ENCODE measurements at regions not wholly inside any gene's neighbourhood (a gene's known extent, or its start where the extent isn't known, plus 50 kb on each side); places are given as distances from the start of the nearest gene placed in this dataset.
A peak's percentile ranks its signal among the peaks of the same experiment; 100 is the strongest.

- Histone ChIP-seq H3K27me3 (no peaks in the 10 kb centered on the region), H3K36me3 (no peaks in the 10 kb centered on the region), H3K4me1 (no peaks in the 10 kb centered on the region), H3K9me3 (no peaks in the 10 kb centered on the region), H3K27ac (no peak overlapping the region), H3K4me3 (no peak overlapping the region)
- no peak for ATAC-seq
- intact Hi-C loops (cut with DNase I), result no loop called here
- DNase-seq, result no peak
- TF ChIP-seq CTCF (IDR thresholded peaks at IDR 0.05), result no peak
Measured at GRCh38 chr5:60343102-60343501, 356.9 kb downstream of the DEPDC1B start.

- no peak for TF ChIP-seq CTCF (IDR thresholded peaks at IDR 0.05)
- intact Hi-C loops (cut with DNase I), result no loop called here
- no peaks in the 10 kb centered on the region for H3K27me3 ChIP-seq
- ATAC-seq, result peak; percentile 65
- no peaks in the 10 kb centered on the region for H3K4me1 ChIP-seq
- H3K27ac ChIP-seq, result no peak overlapping the region
- no peaks in the 10 kb centered on the region for H3K36me3 ChIP-seq
- no peaks in the 10 kb centered on the region for H3K9me3 ChIP-seq
- H3K4me3 ChIP-seq, result no peak overlapping the region
- no peak for DNase-seq
Measured at GRCh38 chr5:60340965-60341471, 358.9 kb downstream of the DEPDC1B start.

GRCh38 chr5:60340326-60340725 lies 359.6 kb downstream of the DEPDC1B start:
- TF ChIP-seq CTCF (IDR thresholded peaks at IDR 0.05), result no peak
- ATAC-seq, result no peak

DNA sequence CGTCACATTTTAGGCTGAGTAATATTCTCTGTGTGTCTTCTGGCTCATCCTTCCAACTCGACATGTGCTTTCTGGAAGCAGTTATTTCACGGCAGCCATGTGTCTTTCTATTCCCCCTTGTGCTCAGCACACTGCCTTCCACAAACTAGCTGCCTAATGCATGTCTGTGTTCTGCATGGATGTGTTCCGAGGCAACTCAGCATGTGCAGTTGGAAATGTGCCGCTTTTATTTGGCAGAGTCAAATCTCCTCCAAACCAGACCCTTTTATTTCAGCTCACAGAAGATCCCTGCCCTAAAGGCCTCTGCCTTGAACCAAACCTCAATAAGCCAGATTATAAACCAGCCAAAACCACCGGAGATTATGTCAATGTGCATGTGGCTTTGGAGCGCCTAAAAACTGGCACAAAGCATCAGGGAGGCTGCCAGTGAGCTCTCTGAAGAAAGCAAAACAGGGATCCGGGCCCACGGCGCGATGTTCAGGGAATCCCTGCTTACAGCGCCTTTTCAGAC lies 360.2 kb downstream of the DEPDC1B start:
- DNase-seq, result no peak
- H3K9me3 ChIP-seq, result no peaks in the 10 kb centered on the region
- intact Hi-C loops (cut with DNase I), result no loop called here
- no peaks in the 10 kb centered on the region for H3K4me1 ChIP-seq
- no peak overlapping the region for H3K27ac ChIP-seq
- ATAC-seq, result no peak
- TF ChIP-seq CTCF (IDR thresholded peaks at IDR 0.05), result no peak
- H3K36me3 ChIP-seq, result no peaks in the 10 kb centered on the region
- H3K4me3 ChIP-seq, result no peak overlapping the region
- no peaks in the 10 kb centered on the region for H3K27me3 ChIP-seq

More at GRCh38 chr5:60340326-60340725, 359.6 kb downstream of the DEPDC1B start:
- Histone ChIP-seq H3K4me1 (no peaks in the 10 kb centered on the region), H3K36me3 (no peaks in the 10 kb centered on the region), H3K27ac (no peak overlapping the region), H3K27me3 (no peaks in the 10 kb centered on the region), H3K4me3 (no peak overlapping the region), H3K9me3 (no peaks in the 10 kb centered on the region)
- DNase-seq, result no peak
- intact Hi-C loops (cut with DNase I), result no loop called here

DNA sequence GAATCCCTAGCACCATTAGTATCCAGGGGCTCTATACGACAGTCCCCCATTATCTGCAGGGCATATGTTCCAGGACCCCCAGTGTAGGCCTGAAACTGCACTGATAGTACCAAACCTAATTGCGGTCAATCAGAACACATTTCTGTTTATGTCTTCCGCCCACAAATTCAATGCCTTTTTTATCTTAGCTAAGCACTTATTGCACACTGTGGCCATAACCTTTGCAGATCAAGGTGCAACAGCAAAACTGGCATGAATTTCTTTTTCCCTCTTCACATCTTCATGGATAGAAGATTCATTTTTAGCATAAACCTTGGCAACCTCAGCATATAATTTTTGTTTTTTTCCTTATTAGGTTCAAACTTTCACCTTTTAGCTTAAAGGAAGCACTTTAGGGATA lies 361.1 kb downstream of the DEPDC1B start:
- Histone ChIP-seq H3K9me3 (no peaks in the 10 kb centered on the region), H3K27ac (no peak overlapping the region), H3K4me1 (no peaks in the 10 kb centered on the region), H3K27me3 (no peaks in the 10 kb centered on the region), H3K36me3 (no peaks in the 10 kb centered on the region), H3K4me3 (no peak overlapping the region)
- ATAC-seq (no peak), DNase-seq (no peak)
- TF ChIP-seq CTCF (IDR thresholded peaks at IDR 0.05), result no peak
- intact Hi-C loops (cut with DNase I), result no loop called here

Measured in left lung (tissue), 4 donors.